H1 (cell line): ENCODE measurements at regions not wholly inside any gene's neighbourhood (a gene's known extent, or its start where the extent isn't known, plus 50 kb on each side); places are given as distances from the start of the nearest gene placed in this dataset.

ENCODE experiments used
- CTCF ChIA-PET: fragments of 300-600 bp; sonication (Branson Sonifier 250); formaldehyde crosslinking; loops from one replicate; lab custom pipeline; 2021; ENCODE audit not compliant: partially characterized antibody; lab: Charles Lee
- POLR2A ChIA-PET: fragments of 300-600 bp; sonication (Branson Sonifier 250); formaldehyde crosslinking; loops from one replicate; lab custom pipeline; 2021; ENCODE audit warnings: inconsistent platforms; ENCODE audit not compliant: partially characterized antibody; lab: Charles Lee
- DNase-seq, 2 experiments: peaks; one replicate each; pipeline versions ENCODE4 v3.0.0 to v3.0.0-alpha.2; 2010 to 2022; ENCODE audit warnings: low spot score in 2 of 2, low read depth in 1 of 2, mixed read lengths in 1 of 2
- FAIRE-seq: peaks from 2 replicates; lab custom pipeline; 2011; peaks lifted over from hg19 to GRCh38; lab: Jason Lieb, UNC
- H2AFZ ChIP-seq: 2 replicates; pipeline ENCODE4 v1.8.1; 2012; ENCODE audit warnings: low read length, inconsistent platforms
- H2AK5ac ChIP-seq: 2 replicates; pipeline ENCODE4 v1.6.1; 2013; ENCODE audit warnings: low read depth, low read length
- H2BK120ac ChIP-seq: replicated peaks from 2 replicates; pipeline ENCODE3; 2013; ENCODE audit warnings: low read depth, low read length, inconsistent platforms
- H2BK12ac ChIP-seq: 2 replicates; pipeline ENCODE4 v1.6.1; 2013; ENCODE audit warnings: low read depth, low read length
- H2BK15ac ChIP-seq: 2 replicates; pipeline ENCODE4 v1.6.1; 2013; ENCODE audit warnings: low read length
- H2BK20ac ChIP-seq: 2 replicates; pipeline ENCODE4 v1.6.1; 2013; ENCODE audit warnings: low read length
- H2BK5ac ChIP-seq: 2 replicates; pipeline ENCODE4 v1.6.1; 2013; ENCODE audit warnings: low read depth, low read length
- H3K14ac ChIP-seq: 2 replicates; pipeline ENCODE4 v1.6.1; 2013; ENCODE audit warnings: inconsistent platforms; ENCODE audit not compliant: insufficient read length
- H3K18ac ChIP-seq: 2 replicates; pipeline ENCODE4 v1.6.1; 2013; ENCODE audit warnings: low read length; ENCODE audit errors: extremely low read depth
- H3K23ac ChIP-seq: 2 replicates; pipeline ENCODE4 v1.6.1; 2013; ENCODE audit warnings: inconsistent platforms; ENCODE audit not compliant: insufficient read length
- H3K23me2 ChIP-seq: 2 replicates; pipeline ENCODE4 v1.6.1; 2013; ENCODE audit warnings: low read depth, low read length
- H3K27ac ChIP-seq: 2 replicates; pipeline ENCODE4 v1.6.1; 2011; ENCODE audit warnings: low read depth, low read length, inconsistent platforms
- H3K27me3 ChIP-seq, 4 experiments: replicated peaks in 1 of 4; 1 replicate in 1 of 4; 2 replicates in 3 of 4; pipeline versions ENCODE4 v1.6.1 to v1.8.1; 2011 to 2013; ENCODE audit warnings: low read length in 3 of 4, mild to moderate bottlenecking in 3 of 4, inconsistent platforms in 2 of 4, mixed read lengths in 2 of 4, moderate library complexity in 1 of 4; ENCODE audit not compliant: control insufficient read depth in 3 of 4, insufficient read depth in 3 of 4; ENCODE audit errors: extremely low read depth in 1 of 4
- H3K36me3 ChIP-seq, 4 experiments: 2 replicates each; pipeline versions ENCODE4 v1.6.1 to v1.8.1; 2011 to 2013; ENCODE audit warnings: mild to moderate bottlenecking in 4 of 4, low read length in 3 of 4, moderate library complexity in 2 of 4, control low read depth in 1 of 4, inconsistent platforms in 1 of 4; ENCODE audit not compliant: insufficient read depth in 4 of 4, control insufficient read depth in 2 of 4
- H3K4ac ChIP-seq: replicated peaks from 2 replicates; pipeline ENCODE3; 2013; ENCODE audit warnings: low read length, low read depth, mixed read lengths, inconsistent platforms; ENCODE audit not compliant: insufficient read length
- H3K4me1 ChIP-seq, 4 experiments: replicated peaks in 1 of 4; 1 replicate in 1 of 4; 2 replicates in 3 of 4; pipeline versions ENCODE4 v1.6.1 to v1.8.1; 2011 to 2013; ENCODE audit warnings: low read length in 3 of 4, inconsistent platforms in 2 of 4, mixed read lengths in 1 of 4; ENCODE audit not compliant: insufficient read depth in 4 of 4, control insufficient read depth in 3 of 4
- H3K4me2 ChIP-seq, 2 experiments: 2 replicates each; pipeline versions ENCODE4 v1.6.1 to v1.8.1; 2011 to 2013; ENCODE audit warnings: low read depth in 2 of 2, low read length in 2 of 2, control low read depth in 1 of 2, inconsistent platforms in 1 of 2, mild to moderate bottlenecking in 1 of 2; ENCODE audit not compliant: insufficient read depth in 1 of 2
- H3K4me3 ChIP-seq, 4 experiments: fragments of 200-600, 300-600 bp in 1 of 4; sonication (generic), shearing (Covaris generic), sonication (Bioruptor Twin) in 1 of 4; 2 replicates each; pipeline versions ENCODE4 v1.5.1 to v1.8.1; 2011 to 2016; ENCODE audit warnings: low read length in 4 of 4, low read depth in 3 of 4, control low read depth in 2 of 4, inconsistent platforms in 2 of 4, mild to moderate bottlenecking in 2 of 4, mixed read lengths in 1 of 4, moderate library complexity in 1 of 4; ENCODE audit not compliant: insufficient read depth in 2 of 4; ENCODE audit errors: extremely low read depth in 1 of 4
- H3K56ac ChIP-seq: replicated peaks from 2 replicates; pipeline ENCODE3; 2013; ENCODE audit warnings: low read depth, mild to moderate bottlenecking, mixed read lengths, low read length, inconsistent platforms; ENCODE audit not compliant: insufficient read length
- H3K79me1 ChIP-seq: 2 replicates; pipeline ENCODE4 v1.6.1; 2013; ENCODE audit warnings: low read depth, low read length, control low read depth
- H3K79me2 ChIP-seq, 2 experiments: 2 replicates each; pipeline versions ENCODE4 v1.6.1 to v1.8.1; 2012 to 2013; ENCODE audit warnings: low read length in 2 of 2, mild to moderate bottlenecking in 2 of 2, inconsistent platforms in 1 of 2; ENCODE audit not compliant: insufficient read depth in 2 of 2, control insufficient read depth in 1 of 2
- H3K9ac ChIP-seq, 4 experiments: replicated peaks in 1 of 4; 1 replicate in 1 of 4; 2 replicates in 3 of 4; pipeline versions ENCODE4 v1.6.1 to v1.8.1; 2011 to 2013; ENCODE audit warnings: low read depth in 3 of 4, low read length in 3 of 4, control low read depth in 2 of 4, mild to moderate bottlenecking in 2 of 4, moderate library complexity in 2 of 4, inconsistent platforms in 1 of 4; ENCODE audit errors: extremely low read depth in 1 of 4
- H3K9me3 ChIP-seq, 2 experiments: 2 replicates each; pipeline versions ENCODE4 v1.6.1 to v1.8.1; 2012 to 2013; ENCODE audit warnings: mild to moderate bottlenecking in 2 of 2, moderate library complexity in 2 of 2, control low read depth in 1 of 2, inconsistent platforms in 1 of 2, low read depth in 1 of 2, low read length in 1 of 2, mixed read lengths in 1 of 2; ENCODE audit not compliant: insufficient read depth in 2 of 2
- H4K20me1 ChIP-seq, 2 experiments: replicated peaks in 1 of 2; 2 replicates each; pipeline versions ENCODE3 to v1.8.1; 2011 to 2013; ENCODE audit warnings: inconsistent platforms in 2 of 2, low read length in 2 of 2, mild to moderate bottlenecking in 1 of 2; ENCODE audit not compliant: insufficient read depth in 2 of 2, control insufficient read depth in 1 of 2
- H4K5ac ChIP-seq: 2 replicates; pipeline ENCODE4 v1.6.1; 2013; ENCODE audit warnings: low read length, low read depth, mixed read lengths, inconsistent platforms; ENCODE audit not compliant: insufficient read length
- H4K8ac ChIP-seq: 2 replicates; pipeline ENCODE4 v1.8.0; 2013; ENCODE audit warnings: mild to moderate bottlenecking, moderate library complexity, low read length, inconsistent platforms; ENCODE audit not compliant: insufficient read depth; ENCODE audit errors: extremely low read depth
- H4K91ac ChIP-seq: replicated peaks from 2 replicates; pipeline ENCODE3; 2013; ENCODE audit warnings: low read length, mixed read lengths, inconsistent platforms; ENCODE audit not compliant: insufficient read length
- ASH2L ChIP-seq: fragments of 200-600, 300-600 bp; sonication (generic); IDR thresholded peaks from one replicate; pipeline ENCODE4 v1.7.1; 2017; ENCODE audit warnings: low read length
- ATF2 ChIP-seq: IDR thresholded peaks from 2 replicates; pipeline ENCODE4 v1.6.1; 2012; ENCODE audit warnings: low read length, inconsistent platforms
- CBX5 ChIP-seq: fragments of 300-800, 300-1000 bp; sonication (generic); IDR thresholded peaks from 2 replicates; pipeline ENCODE4 v1.7.1; 2016; ENCODE audit warnings: antibody characterized with exemption, low read length, low read depth
- CTCF ChIP-seq, 3 experiments: IDR thresholded peaks; 1 replicate in 2 of 3; 2 replicates in 1 of 3; pipeline versions ENCODE4 v1.5.1 to v1.6.1; 2011; ENCODE audit warnings: low read length in 3 of 3, mild to moderate bottlenecking in 3 of 3, inconsistent platforms in 2 of 3, low read depth in 1 of 3, moderate library complexity in 1 of 3; ENCODE audit not compliant: insufficient read depth in 1 of 3; ENCODE audit errors: control extremely low read depth in 1 of 3
- KDM5A ChIP-seq: fragments of 200-600 bp; IDR thresholded peaks from 2 replicates; pipeline ENCODE4 v1.7.1; 2012; ENCODE audit warnings: mild to moderate bottlenecking, low read length, inconsistent platforms, mixed read lengths
- RFX5 ChIP-seq: IDR thresholded peaks from 2 replicates; pipeline ENCODE4 v1.6.1; 2011; ENCODE audit warnings: low read depth, low read length, improper control_type of control experiment, borderline replicate concordance
- SIN3A ChIP-seq, 2 experiments: IDR thresholded peaks in 1 of 2; conservative IDR thresholded peaks in 1 of 2; 2 replicates each; pipeline ENCODE4 v1.6.1; 2011 to 2012; ENCODE audit warnings: low read length in 2 of 2, improper control_type of control experiment in 1 of 2, low read depth in 1 of 2, mild to moderate bottlenecking in 1 of 2
- SP4 ChIP-seq: IDR thresholded peaks from 2 replicates; pipeline ENCODE4 v1.6.1; 2012; ENCODE audit warnings: low read length, inconsistent platforms
- TEAD4 ChIP-seq: IDR thresholded peaks from 2 replicates; pipeline ENCODE4 v1.6.1; 2012; ENCODE audit warnings: low read depth, low read length, inconsistent platforms, mixed read lengths
- YY1 ChIP-seq: IDR thresholded peaks from 2 replicates; pipeline ENCODE4 v1.6.1; 2011; ENCODE audit warnings: low read depth, mild to moderate bottlenecking, low read length
- ZNF274 ChIP-seq: IDR thresholded peaks from 2 replicates; pipeline ENCODE4 v1.7.0; 2012; ENCODE audit warnings: low read length, borderline replicate concordance; ENCODE audit errors: extremely low read depth
- WGBS, 2 experiments: shearing (Covaris generic) in 1 of 2; methylation state at CpG; one replicate each; pipeline versions ENCODE4 v1.1.6 to v1.1.7; 2013 to 2015; ENCODE audit warnings: low lambda C conversion rate in 2 of 2, mixed read lengths in 2 of 2, inconsistent platforms in 1 of 2, low coverage in 1 of 2, missing lambda C conversion rate in 1 of 2; ENCODE audit not compliant: insufficient replicate concordance in 2 of 2, insufficient coverage in 1 of 2, insufficient read length in 1 of 2; ENCODE audit errors: extremely low coverage in 1 of 2, missing lambda C conversion rate in 1 of 2; 5-methylcytosine and 5-hydroxymethylcytosine counted together

GRCh38 chr13:59363313-59363712 lies 800.4 kb downstream of the DIAPH3 start:
- Histone ChIP-seq H3K4me2 (no peak overlapping the region), H2BK15ac (no peak overlapping the region), H3K27me3 (no peaks in the 10 kb centered on the region), H3K18ac (no peak overlapping the region), H2BK5ac (no peak overlapping the region), H4K5ac (no peak overlapping the region), H3K27ac (no peak overlapping the region), H2AFZ (no peak overlapping the region), H3K23ac (no peak overlapping the region), H3K14ac (no peak overlapping the region), H2BK120ac (no peak overlapping the region), H3K9me3 (no peaks in the 10 kb centered on the region), H3K4me1 (no peaks in the 10 kb centered on the region; a peak in 1 of 7 replicates), H3K9ac (no peak overlapping the region), H2BK20ac (no peak overlapping the region), H4K91ac (no peak overlapping the region), H3K79me1 (no peaks in the 10 kb centered on the region), H2BK12ac (no peak overlapping the region), H3K4me3 (no peak overlapping the region), H3K79me2 (no peaks in the 10 kb centered on the region), H3K56ac (no peak overlapping the region), H3K23me2 (no peaks in the 10 kb centered on the region; the same call in 1 of the 2 replicates), H3K36me3 (no peaks in the 10 kb centered on the region), H2AK5ac (no peak overlapping the region), H4K8ac (no peak overlapping the region), H4K20me1 (no peaks in the 10 kb centered on the region), H3K4ac (no peak overlapping the region)
- FAIRE-seq (no peak), DNase-seq (no peak)
- ChIA-PET CTCF (interaction anchor here (0.8 to 1.4 kb wide), 2 partner anchors 10 to 150 kb away, joined by 3 to 4 read pairs; no protein-coding TSS in a partner anchor), POLR2A (no interaction called here)
- 93% methylated on average over 3 of the region's 3 CpGs; no CpG with 5 or more reads in 1 of the 2 experiments for WGBS, 2 experiments
- TF ChIP-seq SIN3A (conservative IDR thresholded peaks at IDR 0.05 in 1 of 2, IDR thresholded peaks at IDR 0.05 in 1 of 2; ENCODE audit: low read depth in 1 of 2, low read length in 2 of 2) (no peak), ASH2L (no peak), TEAD4 (no peak), SP4 (no peak), RFX5 (no peak), YY1 (no peak), KDM5A (no peak), CBX5 (no peak), ATF2 (no peak), CTCF (IDR thresholded peaks at IDR 0.05; ENCODE audit: control extremely low read depth in 1 of 3, insufficient read depth in 1 of 3, low read depth in 1 of 3, low read length in 3 of 3) (no peak), ZNF274 (no peak)
